ENCODE measurements at regions not wholly inside any gene's neighbourhood (a gene's known extent, or its start where the extent isn't known, plus 50 kb on each side); places are given as distances from the start of the nearest gene placed in this dataset.

DNA sequence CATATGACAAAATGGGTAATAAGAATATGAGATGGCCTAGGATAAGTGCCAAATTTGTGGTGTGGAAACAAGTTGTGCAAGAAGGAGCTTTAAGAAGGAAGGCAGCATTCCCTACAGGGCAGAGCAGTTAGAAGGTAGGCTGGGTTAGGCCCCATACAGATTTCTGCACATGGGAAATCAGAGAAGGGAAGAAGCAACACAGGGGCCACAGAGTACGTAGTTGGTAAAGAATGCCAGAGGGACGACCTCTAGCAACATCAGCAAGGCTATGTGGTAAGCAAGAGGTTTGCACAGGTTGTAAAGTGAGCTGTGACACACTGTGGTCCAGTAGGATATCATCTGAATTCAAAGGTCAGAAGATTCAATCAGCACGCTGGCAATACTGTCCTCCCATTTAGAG is 765.6 kb upstream of the B3GALT2 start:
- TF ChIP-seq, protein P1, sequence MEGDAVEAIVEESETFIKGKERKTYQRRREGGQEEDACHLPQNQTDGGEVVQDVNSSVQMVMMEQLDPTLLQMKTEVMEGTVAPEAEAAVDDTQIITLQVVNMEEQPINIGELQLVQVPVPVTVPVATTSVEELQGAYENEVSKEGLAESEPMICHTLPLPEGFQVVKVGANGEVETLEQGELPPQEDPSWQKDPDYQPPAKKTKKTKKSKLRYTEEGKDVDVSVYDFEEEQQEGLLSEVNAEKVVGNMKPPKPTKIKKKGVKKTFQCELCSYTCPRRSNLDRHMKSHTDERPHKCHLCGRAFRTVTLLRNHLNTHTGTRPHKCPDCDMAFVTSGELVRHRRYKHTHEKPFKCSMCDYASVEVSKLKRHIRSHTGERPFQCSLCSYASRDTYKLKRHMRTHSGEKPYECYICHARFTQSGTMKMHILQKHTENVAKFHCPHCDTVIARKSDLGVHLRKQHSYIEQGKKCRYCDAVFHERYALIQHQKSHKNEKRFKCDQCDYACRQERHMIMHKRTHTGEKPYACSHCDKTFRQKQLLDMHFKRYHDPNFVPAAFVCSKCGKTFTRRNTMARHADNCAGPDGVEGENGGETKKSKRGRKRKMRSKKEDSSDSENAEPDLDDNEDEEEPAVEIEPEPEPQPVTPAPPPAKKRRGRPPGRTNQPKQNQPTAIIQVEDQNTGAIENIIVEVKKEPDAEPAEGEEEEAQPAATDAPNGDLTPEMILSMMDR (IDR thresholded peaks at IDR 0.05; ENCODE audit: poor library complexity): no peak
- no peak for TF ChIP-seq EZH2 (IDR thresholded peaks at IDR 0.05; ENCODE audit: borderline replicate concordance)
